ENCODE measurements at regions not wholly inside any gene's neighbourhood (a gene's known extent, or its start where the extent isn't known, plus 50 kb on each side); places are given as distances from the start of the nearest gene placed in this dataset.

DNA sequence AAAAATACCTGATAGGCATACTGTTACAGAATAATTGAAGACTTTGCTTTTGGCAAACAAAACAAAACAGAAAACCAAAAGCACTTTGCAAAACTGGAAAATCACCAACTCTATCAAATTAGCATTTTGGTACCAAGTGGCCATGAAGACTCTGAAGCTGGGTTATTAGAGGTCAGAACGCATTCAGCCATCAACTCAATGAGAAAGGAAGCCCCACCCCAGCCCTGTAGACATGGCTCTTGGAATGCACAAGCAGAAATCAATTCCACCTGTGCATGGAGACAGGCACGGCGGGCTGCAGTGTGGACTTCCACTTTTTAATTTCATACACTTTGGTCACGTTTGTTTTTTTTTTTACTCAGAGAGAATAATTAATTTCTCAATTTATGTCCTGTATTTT is 93.6 kb upstream of the DHX15 start:
- TF ChIP-seq, protein P1, sequence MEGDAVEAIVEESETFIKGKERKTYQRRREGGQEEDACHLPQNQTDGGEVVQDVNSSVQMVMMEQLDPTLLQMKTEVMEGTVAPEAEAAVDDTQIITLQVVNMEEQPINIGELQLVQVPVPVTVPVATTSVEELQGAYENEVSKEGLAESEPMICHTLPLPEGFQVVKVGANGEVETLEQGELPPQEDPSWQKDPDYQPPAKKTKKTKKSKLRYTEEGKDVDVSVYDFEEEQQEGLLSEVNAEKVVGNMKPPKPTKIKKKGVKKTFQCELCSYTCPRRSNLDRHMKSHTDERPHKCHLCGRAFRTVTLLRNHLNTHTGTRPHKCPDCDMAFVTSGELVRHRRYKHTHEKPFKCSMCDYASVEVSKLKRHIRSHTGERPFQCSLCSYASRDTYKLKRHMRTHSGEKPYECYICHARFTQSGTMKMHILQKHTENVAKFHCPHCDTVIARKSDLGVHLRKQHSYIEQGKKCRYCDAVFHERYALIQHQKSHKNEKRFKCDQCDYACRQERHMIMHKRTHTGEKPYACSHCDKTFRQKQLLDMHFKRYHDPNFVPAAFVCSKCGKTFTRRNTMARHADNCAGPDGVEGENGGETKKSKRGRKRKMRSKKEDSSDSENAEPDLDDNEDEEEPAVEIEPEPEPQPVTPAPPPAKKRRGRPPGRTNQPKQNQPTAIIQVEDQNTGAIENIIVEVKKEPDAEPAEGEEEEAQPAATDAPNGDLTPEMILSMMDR (IDR thresholded peaks at IDR 0.05) = no peak
- no peak for DNase-seq (ENCODE audit: low spot score)
- no peak overlapping the region for H3K4me3 ChIP-seq
- H3K27ac ChIP-seq = no peak overlapping the region

DNA sequence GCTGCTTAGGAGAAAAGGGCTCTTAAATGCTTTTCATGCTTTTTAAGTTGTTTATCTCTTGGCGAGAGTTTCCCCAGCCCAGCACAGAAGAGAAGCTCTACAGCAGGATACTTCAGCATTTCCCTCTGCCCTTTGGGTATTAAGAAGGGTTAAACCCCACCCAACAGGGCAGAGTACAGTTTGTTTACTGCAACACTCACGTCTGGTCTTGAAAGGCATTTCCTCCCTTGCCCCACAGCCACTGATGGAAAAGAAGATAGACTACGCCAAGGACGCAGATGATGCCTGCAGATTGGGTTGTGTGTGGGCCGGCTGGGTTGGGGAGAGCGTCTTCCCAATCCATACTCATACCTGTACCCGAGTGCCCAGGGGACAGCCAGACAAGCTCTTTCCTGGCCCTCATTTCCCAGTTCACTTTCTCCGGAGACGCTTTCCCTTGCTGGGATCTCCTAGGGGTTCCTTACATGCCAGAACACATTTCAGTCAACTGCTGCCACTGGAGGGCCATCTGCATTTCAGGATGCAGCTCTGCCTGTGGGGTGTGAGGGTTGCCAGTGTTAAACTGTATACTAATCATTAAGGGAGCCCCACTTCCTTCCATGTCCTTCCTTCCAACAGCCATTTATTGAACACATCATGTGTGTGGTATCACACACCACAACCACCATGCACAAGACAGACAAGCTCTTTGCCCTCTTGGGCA is 96.5 kb upstream of the DHX15 start:
- TF ChIP-seq, protein P1 (IDR thresholded peaks at IDR 0.05) = no peak
- Histone ChIP-seq H3K4me3 (no peak overlapping the region), H3K27ac (no peak overlapping the region)
- DNase-seq (ENCODE audit: low spot score) = no peak

DNA sequence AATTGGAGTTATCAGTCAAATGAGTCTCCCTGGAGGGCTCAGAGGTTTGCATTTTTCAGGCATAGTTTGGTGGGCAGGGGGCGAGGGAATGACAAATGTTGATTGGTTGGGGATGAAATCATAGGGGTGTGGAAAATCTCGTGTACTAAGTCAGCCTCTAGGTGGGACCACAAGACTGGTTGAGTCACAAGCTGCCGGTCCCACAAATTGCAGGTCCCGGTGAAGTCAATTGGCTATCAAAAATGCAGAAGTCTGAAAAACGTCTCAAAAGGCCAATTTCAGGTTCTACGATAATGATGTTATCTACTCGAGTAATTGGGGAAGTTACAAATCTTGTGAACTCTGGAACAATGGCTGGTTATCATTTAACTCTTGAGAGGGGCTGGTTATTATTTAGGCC is 98.8 kb upstream of the DHX15 start:
- no peak overlapping the region for H3K4me3 ChIP-seq
- TF ChIP-seq, protein P1 (IDR thresholded peaks at IDR 0.05) = no peak
- no peak for DNase-seq (ENCODE audit: low spot score)
- H3K27ac ChIP-seq = no peak overlapping the region

DNA sequence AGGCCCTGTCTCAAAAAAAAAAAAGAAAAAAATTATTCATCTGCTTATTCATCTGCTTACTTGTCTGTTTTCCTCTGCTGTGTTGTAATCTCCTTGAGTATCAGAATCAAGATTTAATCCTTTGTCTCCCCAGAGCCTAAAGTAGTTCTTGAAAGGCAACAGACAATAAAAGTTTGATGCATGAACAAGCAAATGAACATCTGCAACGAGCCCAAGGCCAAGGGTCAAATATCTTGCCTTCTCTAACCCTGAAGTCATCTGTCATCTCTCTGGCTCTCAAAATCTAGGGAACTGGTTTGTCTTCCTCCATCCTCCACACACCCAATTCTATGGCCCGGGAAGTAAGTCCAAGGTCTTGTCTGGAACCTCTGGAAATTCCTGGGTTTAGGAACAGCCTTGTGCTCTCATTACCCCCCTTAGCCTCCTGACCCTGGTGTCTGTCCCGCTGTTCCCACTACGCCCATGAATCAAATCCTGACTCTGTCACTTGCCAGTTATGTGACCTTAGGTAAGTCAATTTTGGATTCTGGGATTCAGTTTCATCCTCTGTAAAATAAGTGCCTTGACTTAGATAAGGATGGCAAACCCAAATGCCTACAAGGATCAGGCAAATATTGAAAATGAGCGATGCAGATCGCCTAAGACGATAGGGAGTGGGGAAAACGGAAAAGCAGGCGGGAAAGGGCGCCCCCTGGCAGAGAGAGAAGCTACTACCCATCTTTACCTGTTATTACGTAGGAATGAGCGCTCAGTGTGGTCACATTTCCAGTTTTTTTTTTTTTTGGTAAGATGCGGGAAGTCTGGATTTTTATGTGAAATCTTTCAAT is 102.7 kb upstream of the DHX15 start:
- H3K4me3 ChIP-seq = no peak overlapping the region
- no peak for DNase-seq (ENCODE audit: low spot score)
- TF ChIP-seq, protein P1 (IDR thresholded peaks at IDR 0.05) = no peak
- H3K27ac ChIP-seq = no peak overlapping the region

DNA sequence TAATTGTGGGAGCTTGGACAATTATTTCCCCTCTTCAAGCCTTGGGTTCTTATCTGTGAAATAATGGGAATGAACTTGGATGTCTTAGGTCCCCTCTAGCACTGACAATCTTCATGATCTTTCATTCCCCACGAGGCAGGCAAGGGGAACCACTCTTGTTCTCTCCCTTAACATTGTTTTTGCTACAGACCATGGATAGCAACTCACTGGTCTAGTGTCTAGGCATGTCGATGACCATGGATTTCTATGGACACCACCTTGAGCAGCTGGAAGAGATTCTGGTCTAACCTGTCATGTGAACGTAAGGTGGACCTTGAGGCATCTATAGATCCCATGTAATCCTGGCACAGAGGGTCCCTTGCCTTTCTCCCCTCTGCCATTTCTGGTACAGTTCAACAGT is 104.1 kb upstream of the DHX15 start:
- Histone ChIP-seq H3K27ac (no peak overlapping the region), H3K4me3 (no peak overlapping the region)
- DNase-seq (ENCODE audit: low spot score) = no peak
- TF ChIP-seq, protein P1 (IDR thresholded peaks at IDR 0.05) = no peak

DNA sequence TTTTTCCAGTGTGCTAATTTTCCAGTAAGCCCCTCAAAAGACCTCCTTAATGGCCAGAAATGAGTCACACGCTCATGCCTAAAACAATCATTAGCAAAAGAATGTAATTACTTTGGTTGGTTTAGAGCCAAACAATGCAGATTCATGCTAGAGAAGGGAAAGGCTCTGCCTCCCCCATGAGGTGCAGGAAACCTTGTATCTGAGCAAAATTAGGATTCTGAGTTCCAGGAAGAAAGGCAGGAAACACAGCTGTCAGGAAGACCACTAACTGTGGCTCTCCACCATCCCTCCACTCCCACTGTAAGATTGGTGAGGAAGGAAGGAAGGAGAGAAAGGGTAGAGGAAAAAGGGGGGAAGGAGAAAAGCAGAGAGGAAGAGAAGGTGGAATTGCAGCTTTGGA is 104.9 kb upstream of the DHX15 start:
- H3K4me3 ChIP-seq = no peak overlapping the region
- TF ChIP-seq, protein P1 (IDR thresholded peaks at IDR 0.05) = no peak
- H3K27ac ChIP-seq = no peak overlapping the region
- no peak for DNase-seq (ENCODE audit: low spot score)

DNA sequence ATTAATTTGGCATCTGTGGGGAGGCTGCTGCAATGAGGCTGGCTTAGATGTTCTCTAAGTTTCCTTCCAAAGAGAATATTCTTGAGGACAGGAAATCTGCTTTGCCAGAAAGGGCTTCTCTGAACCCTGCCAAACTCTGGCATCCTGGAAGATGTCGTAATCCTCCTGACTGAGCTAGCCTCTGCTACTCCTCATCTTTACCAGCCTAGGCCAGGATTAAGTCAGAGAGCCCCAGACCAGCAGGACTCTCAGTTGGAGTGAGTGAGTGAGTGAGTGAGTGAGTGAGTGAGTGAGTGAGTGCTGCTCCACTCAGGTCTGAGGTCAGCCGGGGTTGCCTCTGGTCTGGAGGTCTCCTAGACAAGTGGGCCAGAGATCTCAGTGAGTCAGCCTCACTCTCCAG is 104.9 kb upstream of the SOD3 start:
- H3K4me3 ChIP-seq = no peak overlapping the region
- no peak for DNase-seq (ENCODE audit: low spot score)
- H3K27ac ChIP-seq = no peak overlapping the region
- TF ChIP-seq, protein P1 (IDR thresholded peaks at IDR 0.05) = no peak
